ENCODE measurements at regions not wholly inside any gene's neighbourhood (a gene's known extent, or its start where the extent isn't known, plus 50 kb on each side); places are given as distances from the start of the nearest gene placed in this dataset.

DNA sequence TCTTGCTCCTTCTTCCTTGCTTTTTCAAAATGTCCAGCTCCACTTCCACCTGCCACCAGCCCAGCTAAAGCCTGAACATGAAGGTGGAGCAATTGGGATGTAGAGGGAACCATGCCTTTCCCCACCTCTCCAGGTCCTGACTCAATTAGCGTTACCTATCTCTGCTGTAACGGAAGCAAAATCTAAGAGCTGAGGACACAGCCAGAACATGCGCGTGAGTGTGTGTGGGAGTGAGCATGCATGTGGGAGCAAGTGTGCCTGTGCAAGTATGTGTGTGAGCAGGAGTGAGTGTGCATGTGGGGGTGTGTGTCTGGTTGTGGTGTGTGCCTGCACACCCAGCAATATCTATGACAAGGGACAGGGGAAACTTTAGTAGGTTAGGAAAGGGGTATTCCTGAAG lies 364.5 kb downstream of the MID1IP1 start:
- DNase-seq (ENCODE audit: low read depth, low spot score), result no peak
- no peak overlapping the region for H3K4me3 ChIP-seq (ENCODE audit: low read depth, low read length)
- TF ChIP-seq, protein P1, sequence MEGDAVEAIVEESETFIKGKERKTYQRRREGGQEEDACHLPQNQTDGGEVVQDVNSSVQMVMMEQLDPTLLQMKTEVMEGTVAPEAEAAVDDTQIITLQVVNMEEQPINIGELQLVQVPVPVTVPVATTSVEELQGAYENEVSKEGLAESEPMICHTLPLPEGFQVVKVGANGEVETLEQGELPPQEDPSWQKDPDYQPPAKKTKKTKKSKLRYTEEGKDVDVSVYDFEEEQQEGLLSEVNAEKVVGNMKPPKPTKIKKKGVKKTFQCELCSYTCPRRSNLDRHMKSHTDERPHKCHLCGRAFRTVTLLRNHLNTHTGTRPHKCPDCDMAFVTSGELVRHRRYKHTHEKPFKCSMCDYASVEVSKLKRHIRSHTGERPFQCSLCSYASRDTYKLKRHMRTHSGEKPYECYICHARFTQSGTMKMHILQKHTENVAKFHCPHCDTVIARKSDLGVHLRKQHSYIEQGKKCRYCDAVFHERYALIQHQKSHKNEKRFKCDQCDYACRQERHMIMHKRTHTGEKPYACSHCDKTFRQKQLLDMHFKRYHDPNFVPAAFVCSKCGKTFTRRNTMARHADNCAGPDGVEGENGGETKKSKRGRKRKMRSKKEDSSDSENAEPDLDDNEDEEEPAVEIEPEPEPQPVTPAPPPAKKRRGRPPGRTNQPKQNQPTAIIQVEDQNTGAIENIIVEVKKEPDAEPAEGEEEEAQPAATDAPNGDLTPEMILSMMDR (IDR thresholded peaks at IDR 0.05; ENCODE audit: low read depth, low read length), result no peak
- in situ Hi-C loops (cut with HindIII; ENCODE audit: low sequenced_read_pairs), result no loop called here

DNA sequence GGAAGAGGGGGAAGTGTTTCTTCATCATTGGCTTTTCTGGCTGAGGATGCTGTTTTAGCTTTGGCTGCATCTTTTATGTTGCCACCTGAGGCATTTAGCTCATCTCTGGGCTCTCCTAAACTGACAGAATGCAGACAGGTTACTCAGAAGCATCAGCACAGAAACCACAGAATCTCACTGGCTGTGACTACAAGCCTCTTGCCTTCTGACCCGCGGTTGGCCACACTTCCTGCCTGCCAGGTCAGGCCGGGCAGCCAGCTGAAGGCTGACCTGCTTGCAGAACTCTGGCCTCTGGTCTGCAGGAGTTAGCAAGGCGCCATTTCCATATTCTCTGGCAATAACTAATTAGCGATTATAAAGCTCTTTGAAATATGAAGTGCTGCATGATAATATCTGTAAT lies 366.5 kb downstream of the MID1IP1 start:
- no peak for DNase-seq (ENCODE audit: low read depth, low spot score)
- H3K4me3 ChIP-seq (ENCODE audit: low read depth, low read length), result no peak overlapping the region
- TF ChIP-seq, protein P1 (IDR thresholded peaks at IDR 0.05; ENCODE audit: low read depth, low read length), result no peak
- in situ Hi-C loops (cut with HindIII; ENCODE audit: low sequenced_read_pairs), result no loop called here

DNA sequence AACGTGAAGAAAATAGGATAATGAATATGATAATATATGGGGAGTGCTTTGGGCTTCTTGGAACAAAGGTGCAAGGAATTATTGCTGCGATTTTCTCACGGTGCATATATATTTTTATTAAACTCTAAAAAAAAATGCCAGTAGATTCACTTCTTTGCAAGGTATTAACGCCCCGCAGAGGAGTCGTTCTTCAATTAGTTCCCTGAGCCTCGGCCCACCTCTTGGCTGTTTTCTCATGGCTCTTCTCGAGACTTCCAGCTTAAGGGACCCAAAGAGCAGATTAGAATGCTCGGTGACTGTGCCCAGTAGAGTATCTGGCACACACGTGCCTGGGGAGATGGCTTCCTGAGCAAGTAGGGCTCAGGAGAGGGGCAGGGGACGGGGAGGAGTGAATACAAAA lies 367.4 kb downstream of the MID1IP1 start:
- TF ChIP-seq, protein P1 (IDR thresholded peaks at IDR 0.05; ENCODE audit: low read depth, low read length), result no peak
- in situ Hi-C loops (cut with HindIII; ENCODE audit: low sequenced_read_pairs), result no loop called here
- no peak for DNase-seq (ENCODE audit: low read depth, low spot score)

DNA sequence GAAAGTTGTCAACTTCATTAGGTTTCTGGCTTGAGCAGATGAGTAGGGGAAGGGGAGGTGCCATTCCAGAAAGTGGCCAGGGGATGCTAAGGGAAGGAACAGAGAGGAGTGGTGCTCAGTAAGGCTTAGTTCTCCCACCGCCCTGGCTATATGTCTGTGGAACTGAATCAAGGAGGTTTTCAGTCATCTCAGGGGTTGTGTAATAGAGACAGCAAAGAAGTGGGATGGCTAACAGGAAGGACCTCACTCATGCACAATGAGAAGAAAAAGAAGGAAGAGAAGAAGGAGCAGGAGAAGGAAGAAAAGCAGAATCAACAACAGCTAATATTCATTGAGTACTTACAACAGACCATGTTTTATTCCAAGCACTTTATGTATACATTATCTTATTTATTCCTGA lies 368.7 kb downstream of the MID1IP1 start:
- in situ Hi-C loops (cut with HindIII; ENCODE audit: low sequenced_read_pairs), result no loop called here
- no peak for DNase-seq (ENCODE audit: low read depth, low spot score)
- TF ChIP-seq, protein P1 (IDR thresholded peaks at IDR 0.05; ENCODE audit: low read depth, low read length), result no peak

More for the DNA sequence above, 367.4 kb downstream of the MID1IP1 start:
- H3K4me3 ChIP-seq (ENCODE audit: low read depth, low read length), result no peak overlapping the region

DNA sequence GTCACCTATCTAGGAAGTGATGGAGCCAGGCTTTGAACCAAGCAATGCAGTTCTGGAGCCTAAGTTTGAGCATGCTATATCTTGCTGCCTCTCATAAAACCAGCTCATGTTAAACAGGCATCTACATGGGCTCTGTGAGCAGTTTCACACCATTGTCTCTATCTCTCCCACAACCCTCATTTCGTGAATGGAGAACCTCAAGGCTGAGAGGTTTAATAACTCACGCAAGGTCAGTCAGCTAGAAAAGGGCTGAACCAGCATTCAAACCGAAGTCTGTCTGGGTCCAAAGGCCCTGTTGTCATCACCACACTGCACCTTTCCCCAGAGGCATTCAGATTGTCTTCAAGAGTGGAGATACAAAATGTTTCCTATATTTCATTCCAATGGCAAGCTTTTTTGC lies 369.2 kb downstream of the MID1IP1 start:
- TF ChIP-seq, protein P1 (IDR thresholded peaks at IDR 0.05; ENCODE audit: low read depth, low read length), result no peak
- in situ Hi-C loops (cut with HindIII; ENCODE audit: low sequenced_read_pairs), result no loop called here
- DNase-seq (ENCODE audit: low read depth, low spot score), result no peak
- no peak overlapping the region for H3K4me3 ChIP-seq (ENCODE audit: low read depth, low read length)

More for the DNA sequence above, 368.7 kb downstream of the MID1IP1 start:
- no peak overlapping the region for H3K4me3 ChIP-seq (ENCODE audit: low read depth, low read length)

DNA sequence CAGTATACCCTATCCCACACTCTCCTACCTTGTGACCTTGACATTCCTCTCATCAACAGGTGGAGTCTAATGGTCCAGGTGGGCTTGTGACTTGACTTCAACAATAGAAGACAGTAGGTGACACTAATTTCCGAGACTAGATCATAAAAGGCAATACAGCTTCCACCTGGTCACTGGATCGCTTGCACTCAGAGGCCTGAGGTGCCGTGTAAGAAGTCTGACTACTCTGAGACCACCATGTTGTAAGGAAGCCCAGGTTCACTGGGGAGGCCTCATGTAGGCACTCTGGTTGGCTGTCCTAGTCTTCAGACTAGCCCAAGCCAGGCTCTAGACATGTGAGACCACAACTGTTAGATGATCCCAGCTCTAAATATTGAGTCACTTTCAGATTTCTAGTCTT lies 370.4 kb downstream of the MID1IP1 start:
- TF ChIP-seq, protein P1 (IDR thresholded peaks at IDR 0.05; ENCODE audit: low read depth, low read length), result no peak
- DNase-seq (ENCODE audit: low read depth, low spot score), result no peak
- in situ Hi-C loops (cut with HindIII; ENCODE audit: low sequenced_read_pairs), result no loop called here
- H3K4me3 ChIP-seq (ENCODE audit: low read depth, low read length), result no peak overlapping the region

DNA sequence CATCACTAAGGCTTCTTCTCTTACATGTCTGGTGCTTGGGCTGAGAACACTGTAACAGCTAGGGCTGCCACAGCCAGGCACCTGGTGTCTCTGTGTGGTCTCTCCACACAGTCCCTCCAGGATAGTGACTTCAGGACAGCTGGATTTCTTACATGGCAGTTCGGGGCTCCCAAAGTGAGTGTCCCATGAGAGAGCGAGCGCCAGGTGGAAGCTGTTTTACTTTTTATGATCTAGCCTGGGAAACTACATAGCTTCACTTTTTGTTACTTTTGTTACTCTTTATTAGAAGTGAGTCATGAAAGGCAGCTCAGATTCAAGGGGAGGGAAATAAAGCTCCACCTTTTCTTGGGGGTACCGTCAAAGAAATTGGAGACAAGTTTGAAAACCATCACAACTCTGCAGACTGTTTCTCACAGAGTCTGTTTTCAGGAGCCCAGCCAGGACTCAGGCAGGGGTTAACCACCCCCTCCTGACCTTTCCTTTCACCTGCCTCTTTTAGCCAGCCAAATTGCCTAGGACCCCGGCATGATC lies 373.0 kb downstream of the MID1IP1 start:
- no peak for DNase-seq (ENCODE audit: low read depth, low spot score)
- in situ Hi-C loops (cut with HindIII; ENCODE audit: low sequenced_read_pairs), result no loop called here
- H3K4me3 ChIP-seq (ENCODE audit: low read depth, low read length), result no peak overlapping the region
- TF ChIP-seq, protein P1 (IDR thresholded peaks at IDR 0.05; ENCODE audit: low read depth, low read length), result no peak
